ENCODE measurements at regions not wholly inside any gene's neighbourhood (a gene's known extent, or its start where the extent isn't known, plus 50 kb on each side); places are given as distances from the start of the nearest gene placed in this dataset.

DNA sequence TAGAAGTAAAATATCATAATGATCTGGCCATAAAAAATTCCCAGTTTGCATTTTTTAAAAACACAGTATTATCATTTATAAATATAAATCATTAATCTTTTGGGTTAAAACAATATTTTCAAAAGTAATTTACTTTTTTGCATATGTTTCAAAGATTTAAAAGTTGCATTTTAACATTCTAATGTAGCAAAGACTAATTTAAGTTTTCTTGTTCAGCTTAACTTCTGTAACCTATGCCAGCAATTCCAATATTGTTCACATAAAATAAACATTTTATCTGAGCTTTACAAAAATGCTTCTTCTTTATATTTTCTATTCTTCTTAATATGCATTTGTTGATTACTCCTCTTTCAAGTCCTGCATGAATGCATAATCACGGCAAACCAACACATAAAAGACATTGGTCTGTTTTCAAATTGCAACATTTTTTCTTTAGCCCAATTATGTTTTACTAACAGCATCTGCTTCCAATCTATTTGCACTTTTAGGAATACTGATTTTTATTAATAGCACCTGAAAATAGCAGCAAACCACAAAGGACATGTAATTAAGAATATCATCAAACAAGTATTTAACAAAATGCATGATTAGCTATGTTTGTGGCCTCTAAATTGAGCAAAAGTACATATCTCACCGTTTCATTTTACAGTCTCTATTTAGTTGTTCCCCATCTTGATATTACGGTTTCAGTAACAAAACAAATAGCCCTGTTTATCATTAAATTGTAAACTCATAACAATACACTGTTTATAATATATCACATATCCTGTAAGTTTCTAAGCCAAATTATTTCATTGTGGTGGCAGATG lies 286.9 kb upstream of the NFE2L3 start:
- H3K9me3 ChIP-seq: no peaks in the 10 kb centered on the region
- ATAC-seq: no peak
- no peak for TF ChIP-seq POLR2A (IDR thresholded peaks at IDR 0.05)
- no peak for TF ChIP-seq CTCF (IDR thresholded peaks at IDR 0.05 in 4 of 5, conservative IDR thresholded peaks at IDR 0.05 in 1 of 5)
- no peak overlapping the region for H3K27ac ChIP-seq
- in situ Hi-C loops (cut with MboI; ENCODE audit: low sequenced_read_pairs in 4 of 4): loop anchor here (10.0 to 25.0 kb wide), 5 partner anchors 322 to 1300 kb away; partner anchors contain the start of genes SKAP2 (in 2 of the 4), CBX3 (in 1 of the 4), HNRNPA2B1 (in 1 of the 4) and HOXA9 (in 1 of the 4)
- no peak for DNase-seq
- peaks cover 9 to 11% of the 10 kb centered on the region in 2 donors for H3K4me1 ChIP-seq
- H3K27me3 ChIP-seq: peaks cover 34 to 67% (median 42%) of the 10 kb centered on the region in 3 donors
- no peaks in the 10 kb centered on the region for H3K36me3 ChIP-seq
- no peak overlapping the region for H3K4me3 ChIP-seq
- intact Hi-C loops (cut with DNase I; ENCODE audit: low total_unique reads): loop anchor here (5.0 kb wide), 1 partner anchor 997 kb away; the partner anchor contains the start of gene SKAP2

DNA sequence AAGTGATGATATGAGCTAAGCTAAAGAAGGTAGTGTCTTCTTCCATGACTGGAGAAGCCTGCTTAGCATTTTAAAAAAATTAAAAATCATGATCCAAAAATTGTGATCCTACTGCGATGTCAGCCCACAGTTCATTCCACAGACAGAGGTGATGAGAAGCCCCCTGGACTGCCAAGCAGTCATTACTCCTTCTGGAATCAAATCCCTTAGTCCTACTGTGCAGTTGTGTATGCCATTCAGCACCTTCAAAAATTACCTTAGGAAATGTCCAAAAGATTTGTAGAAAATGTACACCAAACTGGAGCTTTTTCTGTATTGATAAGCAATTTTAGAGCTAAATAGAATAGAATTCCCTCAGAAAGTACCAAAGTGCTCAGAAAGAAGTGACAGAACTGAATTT lies 283.5 kb upstream of the NFE2L3 start:
- ATAC-seq (no peak), DNase-seq (no peak)
- H3K4me3 ChIP-seq: no peak overlapping the region
- in situ Hi-C loops (cut with MboI; ENCODE audit: low sequenced_read_pairs in 4 of 4): loop anchor here (10.0 to 25.0 kb wide), 5 partner anchors 319 to 1296 kb away; partner anchors contain the start of genes SKAP2 (in 2 of the 4), CBX3 (in 1 of the 4), HNRNPA2B1 (in 1 of the 4) and HOXA9 (in 1 of the 4)
- H3K4me1 ChIP-seq: no peaks in the 10 kb centered on the region
- no peaks in the 10 kb centered on the region for H3K36me3 ChIP-seq
- H3K9me3 ChIP-seq: no peaks in the 10 kb centered on the region
- no peak overlapping the region for H3K27ac ChIP-seq
- H3K27me3 ChIP-seq: peaks cover 27 to 57% (median 29%) of the 10 kb centered on the region in 3 donors
- TF ChIP-seq POLR2A (IDR thresholded peaks at IDR 0.05) (no peak), CTCF (IDR thresholded peaks at IDR 0.05 in 4 of 5, conservative IDR thresholded peaks at IDR 0.05 in 1 of 5) (no peak)
- intact Hi-C loops (cut with DNase I; ENCODE audit: low total_unique reads): no loop called here

GRCh38 chr7:25870574-25870973 lies 281.4 kb upstream of the NFE2L3 start:
- in situ Hi-C loops (cut with MboI; ENCODE audit: low sequenced_read_pairs in 4 of 4) (loop anchor here in 2 of 4 donors (25.0 kb wide), 2 partner anchors 317 to 992 kb away; partner anchors contain the start of gene SKAP2 (in 2 of the 2)), intact Hi-C loops (cut with DNase I; ENCODE audit: low total_unique reads) (no loop called here)
- H3K4me1 ChIP-seq: no peaks in the 10 kb centered on the region
- no peak overlapping the region for H3K27ac ChIP-seq
- no peak for ATAC-seq
- no peak for DNase-seq
- H3K27me3 ChIP-seq: peaks cover 8 to 36% (median 12%) of the 10 kb centered on the region in 3 donors
- no peak for TF ChIP-seq CTCF (IDR thresholded peaks at IDR 0.05 in 4 of 5, conservative IDR thresholded peaks at IDR 0.05 in 1 of 5)
- TF ChIP-seq POLR2A (IDR thresholded peaks at IDR 0.05): no peak
- no peaks in the 10 kb centered on the region for H3K9me3 ChIP-seq
- H3K4me3 ChIP-seq: no peak overlapping the region
- no peaks in the 10 kb centered on the region for H3K36me3 ChIP-seq

GRCh38 chr7:25876092-25876491 lies 275.9 kb upstream of the NFE2L3 start:
- intact Hi-C loops (cut with DNase I; ENCODE audit: low total_unique reads) (no loop called here), in situ Hi-C loops (cut with MboI; ENCODE audit: low sequenced_read_pairs in 4 of 4) (loop anchor here in 1 of 4 donors (25.0 kb wide), 1 partner anchor 336 kb away; the partner anchor contains the start of genes CBX3 and HNRNPA2B1)
- H3K27me3 ChIP-seq: no peaks in the 10 kb centered on the region
- peaks cover 0 to 8% of the 10 kb centered on the region in 2 donors for H3K4me1 ChIP-seq
- no peaks in the 10 kb centered on the region for H3K36me3 ChIP-seq
- no peaks in the 10 kb centered on the region for H3K9me3 ChIP-seq
- no peak for ATAC-seq
- H3K27ac ChIP-seq: no peak overlapping the region
- TF ChIP-seq POLR2A (IDR thresholded peaks at IDR 0.05) (no peak), CTCF (IDR thresholded peaks at IDR 0.05 in 4 of 5, conservative IDR thresholded peaks at IDR 0.05 in 1 of 5) (no peak)
- DNase-seq: no peak
- H3K4me3 ChIP-seq: no peak overlapping the region

All from gastrocnemius medialis (tissue), 4 donors.